DOHH2 (cell line): ENCODE measurements at regions not wholly inside any gene's neighbourhood (a gene's known extent, or its start where the extent isn't known, plus 50 kb on each side); places are given as distances from the start of the nearest gene placed in this dataset.

ENCODE experiments used
- H3F3A ChIP-seq: fragments of 200-600 bp; sonication (generic), shearing (Covaris generic); 2 replicates; pipeline ENCODE4 v1.6.0; 2016; ENCODE audit warnings: antibody characterized with exemption, mild to moderate bottlenecking; ENCODE audit not compliant: control insufficient read depth, insufficient read depth
- H3K27ac ChIP-seq: fragments of 200-600 bp; sonication (generic); 2 replicates; pipeline ENCODE4 v1.5.1; 2014; ENCODE audit warnings: low read depth, mild to moderate bottlenecking, low read length, moderate library complexity
- H3K27me3 ChIP-seq: fragments of 200-600 bp; sonication (generic); 2 replicates; pipeline ENCODE4 v1.6.1; 2014; ENCODE audit warnings: mild to moderate bottlenecking, low read length, mixed read lengths; ENCODE audit not compliant: control insufficient read depth
- H3K36me3 ChIP-seq: fragments of 200-600 bp; sonication (generic); 2 replicates; pipeline ENCODE4 v1.6.1; 2014; ENCODE audit warnings: mild to moderate bottlenecking, low read length, moderate library complexity, mixed read lengths; ENCODE audit not compliant: control insufficient read depth
- H3K4me1 ChIP-seq: fragments of 200-600 bp; sonication (generic); 2 replicates; pipeline ENCODE4 v1.6.1; 2014; ENCODE audit warnings: mild to moderate bottlenecking, low read length, mixed read lengths; ENCODE audit not compliant: control insufficient read depth
- H3K4me2 ChIP-seq: fragments of 200-600 bp; sonication (generic); 2 replicates; pipeline ENCODE4 v1.6.0; 2014; ENCODE audit warnings: mild to moderate bottlenecking, low read length, moderate library complexity
- H3K4me3 ChIP-seq: fragments of 200-600 bp; sonication (generic); 2 replicates; pipeline ENCODE4 v1.5.1; 2014; ENCODE audit warnings: mild to moderate bottlenecking, low read length, mixed read lengths
- H3K79me2 ChIP-seq: fragments of 200-600 bp; sonication (generic); 2 replicates; pipeline ENCODE4 v1.6.1; 2014; ENCODE audit warnings: mild to moderate bottlenecking, low read length, mixed read lengths; ENCODE audit not compliant: control insufficient read depth
- H3K9me2 ChIP-seq: fragments of 200-600 bp; sonication (generic); replicated peaks from 2 replicates; pipeline ENCODE4 v1.6.1; 2014; ENCODE audit warnings: mild to moderate bottlenecking, low read length, mixed read lengths; ENCODE audit not compliant: control insufficient read depth
- H3K9me3 ChIP-seq: fragments of 200-600 bp; sonication (generic); 2 replicates; pipeline ENCODE4 v1.6.1; 2014; ENCODE audit warnings: antibody characterized with exemption, low read length, mixed read lengths; ENCODE audit not compliant: control insufficient read depth, insufficient read depth
- H4K20me1 ChIP-seq: fragments of 200-600 bp; sonication (generic); 2 replicates; pipeline ENCODE4 v1.6.0; 2014; ENCODE audit warnings: low read depth, mild to moderate bottlenecking, antibody characterized with exemption, low read length, moderate library complexity; ENCODE audit not compliant: control insufficient read depth, insufficient read depth
- CTCF ChIP-seq: fragments of 200-600 bp; sonication (generic); IDR thresholded peaks from one replicate; pipeline ENCODE4 v1.5.1; 2014; ENCODE audit warnings: antibody characterized with exemption, mild to moderate bottlenecking, low read depth, low read length; ENCODE audit not compliant: poor library complexity, severe bottlenecking
- EZH2phosphoT487 ChIP-seq: fragments of 200-600 bp; sonication (generic); IDR thresholded peaks from 2 replicates; pipeline ENCODE4 v1.6.1; 2017; ENCODE audit warnings: borderline replicate concordance, mild to moderate bottlenecking, antibody characterized with exemption, low read length, moderate library complexity, mixed read lengths

- H3K36me3 ChIP-seq, result no peaks in the 10 kb centered on the region
- no peak overlapping the region for H3K27ac ChIP-seq
- peaks cover 19% of the 10 kb centered on the region for H3K9me3 ChIP-seq
- H4K20me1 ChIP-seq, result no peaks in the 10 kb centered on the region
- no peaks in the 10 kb centered on the region for H3F3A ChIP-seq
- no peak overlapping the region for H3K4me2 ChIP-seq
- no peak overlapping the region for H3K4me3 ChIP-seq
- H3K4me1 ChIP-seq, result no peaks in the 10 kb centered on the region
- no peaks in the 10 kb centered on the region for H3K9me2 ChIP-seq
- no peaks in the 10 kb centered on the region for H3K79me2 ChIP-seq
- no peak for TF ChIP-seq CTCF
- TF ChIP-seq EZH2phosphoT487, result no peak
- no peaks in the 10 kb centered on the region for H3K27me3 ChIP-seq
Observed at GRCh38 chr10:130929422-130930325, 381.8 kb downstream of the TCERG1L start.

- Histone ChIP-seq H3K4me2 (no peak overlapping the region), H3K4me1 (no peaks in the 10 kb centered on the region), H3K9me2 (no peaks in the 10 kb centered on the region), H3K4me3 (no peak overlapping the region), H3K79me2 (no peaks in the 10 kb centered on the region), H3K36me3 (no peaks in the 10 kb centered on the region), H3K27ac (no peak overlapping the region), H3K27me3 (no peaks in the 10 kb centered on the region), H3K9me3 (peaks cover 7% of the 10 kb centered on the region), H3F3A (no peaks in the 10 kb centered on the region), H4K20me1 (no peaks in the 10 kb centered on the region)
- TF ChIP-seq EZH2phosphoT487 (no peak), CTCF (no peak)
Observed at GRCh38 chr10:130930821-130931220, 380.7 kb downstream of the TCERG1L start.

GRCh38 chr10:130931256-130931655 lies 380.3 kb downstream of the TCERG1L start:
- no peaks in the 10 kb centered on the region for H3K4me1 ChIP-seq
- H4K20me1 ChIP-seq, result no peaks in the 10 kb centered on the region
- no peak overlapping the region for H3K4me3 ChIP-seq
- TF ChIP-seq CTCF (no peak), EZH2phosphoT487 (no peak)
- H3K79me2 ChIP-seq, result no peaks in the 10 kb centered on the region
- H3K9me2 ChIP-seq, result no peaks in the 10 kb centered on the region
- H3K4me2 ChIP-seq, result no peak overlapping the region
- H3K27me3 ChIP-seq, result no peaks in the 10 kb centered on the region
- H3K9me3 ChIP-seq, result peaks cover 3% of the 10 kb centered on the region; the same call in 1 of the 2 replicates
- no peaks in the 10 kb centered on the region for H3K36me3 ChIP-seq
- no peak overlapping the region for H3K27ac ChIP-seq
- no peaks in the 10 kb centered on the region for H3F3A ChIP-seq
